Type B pancreatic cell (in vitro differentiated cells): ENCODE measurements at regions not wholly inside any gene's neighbourhood (a gene's known extent, or its start where the extent isn't known, plus 50 kb on each side); places are given as distances from the start of the nearest gene placed in this dataset.

ENCODE experiments used
- DNase-seq: peaks from one replicate; pipeline ENCODE4 v3.0.0; 2021; ENCODE audit warnings: mixed read lengths; ENCODE audit not compliant: unreplicated experiment; ENCODE audit errors: extremely low spot score
- H3K27ac Mint-ChIP-seq: 2 replicates; pipeline ENCODE4 v1.8.0; 2021; ENCODE audit warnings: mild to moderate bottlenecking, mixed read lengths
- H3K27me3 Mint-ChIP-seq: 2 replicates; pipeline ENCODE4 v1.8.0; 2021; ENCODE audit warnings: mixed read lengths
- H3K36me3 Mint-ChIP-seq: 2 replicates; pipeline ENCODE4 v1.8.0; 2021; ENCODE audit warnings: mixed read lengths
- H3K4me1 Mint-ChIP-seq: one replicate; pipeline ENCODE4 v1.8.0; 2021; ENCODE audit warnings: mixed read lengths; ENCODE audit not compliant: unreplicated experiment
- H3K4me3 Mint-ChIP-seq: 2 replicates; pipeline ENCODE4 v1.8.0; 2021; ENCODE audit warnings: mild to moderate bottlenecking, mixed read lengths
- H3K9me3 Mint-ChIP-seq: 2 replicates; pipeline ENCODE4 v1.8.0; 2021; ENCODE audit warnings: mixed read lengths
- TF ChIP-seq, protein P1 (sequence below): fragments of 200-600 bp; sonication (generic); conservative IDR thresholded peaks from 2 replicates; pipeline ENCODE4 v1.5.0; 2021; ENCODE audit warnings: antibody characterized with exemption, mild to moderate bottlenecking

DNA sequence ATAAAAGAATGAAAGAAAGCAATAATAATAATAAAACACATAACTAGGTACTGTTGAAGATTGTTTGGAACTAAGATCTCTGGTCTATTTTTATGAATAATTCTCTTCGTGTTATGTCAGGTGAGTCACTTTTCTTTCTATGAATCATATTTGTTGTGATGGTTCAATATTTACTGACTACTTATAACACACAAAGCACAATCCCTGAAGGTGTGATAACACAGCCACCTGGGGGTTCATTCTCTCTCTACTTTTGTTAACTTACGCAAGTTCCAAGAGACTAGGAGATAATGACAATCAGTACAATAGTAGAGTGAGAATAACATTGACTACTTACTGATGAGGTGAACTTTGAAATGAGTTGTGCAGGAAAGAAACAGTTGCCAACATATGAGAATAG, 149.9 kb downstream of the IBTK start:
- no peak overlapping the region for H3K27ac Mint-ChIP-seq

DNA sequence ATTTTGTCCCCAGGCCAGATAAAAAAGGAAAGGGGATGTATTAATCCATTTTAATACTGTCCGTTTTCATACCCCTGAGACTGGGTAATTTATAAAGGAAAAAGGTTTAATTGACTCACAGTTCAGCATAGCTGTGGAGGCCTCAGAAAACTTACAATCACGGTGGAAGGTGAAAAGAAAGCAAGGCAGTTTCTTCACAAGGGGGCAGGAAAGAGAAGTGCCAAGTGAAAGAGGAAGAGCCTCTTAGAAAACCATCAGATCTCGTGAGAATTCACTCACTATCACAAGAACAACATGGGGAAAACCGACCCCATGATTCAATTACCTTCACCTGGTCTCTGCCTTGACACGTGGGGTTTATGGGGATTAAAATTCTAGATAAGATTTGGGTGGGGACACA, 152.5 kb downstream of the IBTK start:
- Mint-ChIP-seq H3K9me3 (no peaks in the 10 kb centered on the region), H3K27ac (no peak overlapping the region), H3K4me3 (no peak overlapping the region), H3K27me3 (no peaks in the 10 kb centered on the region), H3K4me1 (no peaks in the 10 kb centered on the region), H3K36me3 (no peaks in the 10 kb centered on the region)
- TF ChIP-seq, protein P1, sequence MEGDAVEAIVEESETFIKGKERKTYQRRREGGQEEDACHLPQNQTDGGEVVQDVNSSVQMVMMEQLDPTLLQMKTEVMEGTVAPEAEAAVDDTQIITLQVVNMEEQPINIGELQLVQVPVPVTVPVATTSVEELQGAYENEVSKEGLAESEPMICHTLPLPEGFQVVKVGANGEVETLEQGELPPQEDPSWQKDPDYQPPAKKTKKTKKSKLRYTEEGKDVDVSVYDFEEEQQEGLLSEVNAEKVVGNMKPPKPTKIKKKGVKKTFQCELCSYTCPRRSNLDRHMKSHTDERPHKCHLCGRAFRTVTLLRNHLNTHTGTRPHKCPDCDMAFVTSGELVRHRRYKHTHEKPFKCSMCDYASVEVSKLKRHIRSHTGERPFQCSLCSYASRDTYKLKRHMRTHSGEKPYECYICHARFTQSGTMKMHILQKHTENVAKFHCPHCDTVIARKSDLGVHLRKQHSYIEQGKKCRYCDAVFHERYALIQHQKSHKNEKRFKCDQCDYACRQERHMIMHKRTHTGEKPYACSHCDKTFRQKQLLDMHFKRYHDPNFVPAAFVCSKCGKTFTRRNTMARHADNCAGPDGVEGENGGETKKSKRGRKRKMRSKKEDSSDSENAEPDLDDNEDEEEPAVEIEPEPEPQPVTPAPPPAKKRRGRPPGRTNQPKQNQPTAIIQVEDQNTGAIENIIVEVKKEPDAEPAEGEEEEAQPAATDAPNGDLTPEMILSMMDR = no peak
- DNase-seq = no peak

More for the DNA sequence above, 149.9 kb downstream of the IBTK start:
- no peaks in the 10 kb centered on the region for H3K4me1 Mint-ChIP-seq
- H3K9me3 Mint-ChIP-seq = no peaks in the 10 kb centered on the region
- no peak overlapping the region for H3K4me3 Mint-ChIP-seq
- TF ChIP-seq, protein P1 = no peak
- no peaks in the 10 kb centered on the region for H3K36me3 Mint-ChIP-seq
- DNase-seq = no peak
- no peaks in the 10 kb centered on the region for H3K27me3 Mint-ChIP-seq

DNA sequence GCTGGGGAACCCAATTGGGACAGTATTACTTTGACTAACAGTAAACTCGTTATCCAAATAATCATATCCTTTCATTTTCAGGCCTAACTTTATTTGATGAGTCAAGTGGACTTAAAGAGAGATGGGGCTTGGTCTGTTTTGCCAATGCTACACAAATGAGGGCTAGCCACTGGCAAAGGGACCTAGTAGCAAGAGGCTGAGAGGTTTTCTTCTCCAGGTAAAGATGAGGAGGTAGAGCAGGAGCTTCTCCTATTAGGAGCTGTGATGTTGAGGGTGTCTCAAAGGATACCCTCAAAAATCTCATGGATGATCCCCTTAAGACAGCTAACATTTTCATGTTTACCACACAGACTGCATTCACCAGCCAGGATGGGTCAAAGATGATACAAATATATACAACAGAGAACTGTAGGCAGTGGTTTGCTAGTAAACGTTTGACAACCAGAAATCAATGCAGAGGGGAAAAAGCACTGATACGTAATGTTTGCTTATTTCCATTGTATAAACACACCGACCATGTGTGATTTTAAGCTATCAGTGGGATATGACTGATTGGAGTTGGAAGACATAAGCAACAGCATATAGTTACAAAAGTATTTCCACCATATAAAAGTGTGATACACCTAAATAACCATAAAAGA, 153.3 kb downstream of the IBTK start:
- H3K36me3 Mint-ChIP-seq = no peaks in the 10 kb centered on the region
- no peaks in the 10 kb centered on the region for H3K4me1 Mint-ChIP-seq
- H3K27ac Mint-ChIP-seq = no peak overlapping the region
- H3K4me3 Mint-ChIP-seq = no peak overlapping the region
- TF ChIP-seq, protein P1 = no peak
- H3K27me3 Mint-ChIP-seq = no peaks in the 10 kb centered on the region
- no peaks in the 10 kb centered on the region for H3K9me3 Mint-ChIP-seq
- DNase-seq = no peak

DNA sequence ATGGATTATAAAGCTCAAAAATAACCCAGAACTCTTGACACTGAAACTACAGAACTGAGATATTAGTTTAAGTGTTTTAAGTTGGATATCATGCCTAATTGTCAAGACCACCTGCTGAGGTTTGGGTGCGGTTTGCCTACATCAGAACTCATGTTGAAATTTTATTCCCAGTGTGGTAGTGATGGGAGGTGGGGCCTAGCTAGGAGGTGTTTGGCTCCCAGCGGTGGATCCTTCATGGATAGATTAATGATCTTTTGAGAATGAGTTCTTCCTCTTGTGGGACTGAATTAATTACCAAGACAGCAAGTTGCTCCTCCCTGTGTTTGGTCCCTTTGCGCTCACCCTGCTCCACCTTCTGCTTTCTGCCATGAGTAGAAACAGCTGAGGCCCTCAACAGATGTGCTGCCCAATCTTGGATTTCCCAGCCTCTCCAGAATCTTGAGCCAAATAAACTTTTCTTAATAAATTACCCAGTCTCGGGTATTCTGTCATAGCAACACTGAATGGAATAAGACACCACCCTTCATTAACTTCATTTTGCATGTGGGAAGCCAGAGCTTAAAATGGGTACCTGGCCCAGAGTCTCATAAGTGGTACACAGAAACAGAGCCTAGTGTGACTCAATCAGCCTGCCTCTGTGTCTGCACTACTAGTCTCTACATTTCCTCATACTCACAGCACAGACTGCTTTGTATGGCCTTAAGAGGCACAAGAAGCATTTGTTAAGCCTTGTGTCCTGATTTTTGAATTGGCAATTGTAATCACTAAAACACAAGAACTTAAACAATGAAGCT, 158.4 kb downstream of the IBTK start:
- Mint-ChIP-seq H3K9me3 (no peaks in the 10 kb centered on the region), H3K36me3 (no peaks in the 10 kb centered on the region), H3K4me1 (no peaks in the 10 kb centered on the region), H3K27ac (no peak overlapping the region), H3K4me3 (no peak overlapping the region), H3K27me3 (no peaks in the 10 kb centered on the region)
- TF ChIP-seq, protein P1 = no peak
- DNase-seq = no peak

DNA sequence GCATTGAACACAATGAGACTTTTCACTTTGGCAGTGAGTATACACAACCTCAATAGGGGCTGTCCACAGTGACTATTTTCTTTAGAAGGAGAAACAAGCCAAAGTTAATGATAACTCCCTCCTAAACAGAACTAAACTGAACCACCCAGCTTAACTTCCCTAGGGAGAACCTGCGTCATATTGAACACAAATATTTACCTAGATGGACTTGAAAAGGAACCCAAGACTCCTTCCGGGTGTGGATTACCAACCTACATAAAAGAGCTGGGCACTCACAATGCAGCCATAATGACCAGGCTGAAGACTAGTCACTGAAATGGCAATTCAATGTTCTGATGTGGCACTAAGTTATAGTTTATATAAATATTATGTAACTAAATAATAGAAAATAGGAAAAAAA, 160.6 kb downstream of the IBTK start:
- Mint-ChIP-seq H3K27me3 (no peaks in the 10 kb centered on the region), H3K9me3 (no peaks in the 10 kb centered on the region), H3K36me3 (no peaks in the 10 kb centered on the region), H3K4me3 (no peak overlapping the region), H3K4me1 (no peaks in the 10 kb centered on the region), H3K27ac (no peak overlapping the region)
- no peak for DNase-seq
- TF ChIP-seq, protein P1 = no peak
